LHCN-M2 (cell line): ENCODE measurements at regions not wholly inside any gene's neighbourhood (a gene's known extent, or its start where the extent isn't known, plus 50 kb on each side); places are given as distances from the start of the nearest gene placed in this dataset.
"Not testable (repeated sequence)": the region's sequence is repeated elsewhere in the genome, so short reads cannot be mapped to it uniquely, and the experiment has no call there.

ENCODE experiments used
- DNase-seq: peaks from one replicate; pipeline ENCODE4 v3.0.0-alpha.2; 2012; ENCODE audit warnings: low read depth

DNA sequence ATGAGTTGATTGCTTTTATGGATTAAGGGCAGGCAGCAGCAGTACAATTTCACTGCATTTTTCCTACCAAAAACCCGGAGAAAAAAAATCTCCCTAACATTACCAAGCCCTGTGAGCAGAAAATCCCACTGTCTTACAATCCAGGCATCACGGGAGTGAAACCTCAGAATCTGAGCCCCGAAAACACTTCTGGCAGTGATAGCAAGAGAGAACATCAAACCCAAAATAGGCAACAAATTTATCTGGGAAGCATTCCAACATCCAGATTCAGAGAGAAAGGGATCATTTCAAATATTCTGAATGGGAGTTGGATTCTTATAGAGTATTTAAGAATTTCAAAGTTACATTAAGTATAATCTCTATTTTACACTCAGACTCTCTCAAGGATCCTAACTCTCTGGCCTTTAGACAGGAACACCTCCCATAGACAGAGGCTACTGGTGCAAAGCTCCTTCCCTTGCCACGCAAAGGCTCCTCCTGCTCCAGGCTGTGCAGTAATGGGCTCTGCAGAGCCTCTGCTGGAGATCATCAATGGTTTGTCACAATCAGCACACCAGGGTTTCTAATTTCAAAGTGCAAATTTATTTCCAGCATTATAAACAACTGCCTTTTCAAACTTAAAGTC, 256.9 kb downstream of the PARM1 start:
- DNase-seq, result no peak

DNA sequence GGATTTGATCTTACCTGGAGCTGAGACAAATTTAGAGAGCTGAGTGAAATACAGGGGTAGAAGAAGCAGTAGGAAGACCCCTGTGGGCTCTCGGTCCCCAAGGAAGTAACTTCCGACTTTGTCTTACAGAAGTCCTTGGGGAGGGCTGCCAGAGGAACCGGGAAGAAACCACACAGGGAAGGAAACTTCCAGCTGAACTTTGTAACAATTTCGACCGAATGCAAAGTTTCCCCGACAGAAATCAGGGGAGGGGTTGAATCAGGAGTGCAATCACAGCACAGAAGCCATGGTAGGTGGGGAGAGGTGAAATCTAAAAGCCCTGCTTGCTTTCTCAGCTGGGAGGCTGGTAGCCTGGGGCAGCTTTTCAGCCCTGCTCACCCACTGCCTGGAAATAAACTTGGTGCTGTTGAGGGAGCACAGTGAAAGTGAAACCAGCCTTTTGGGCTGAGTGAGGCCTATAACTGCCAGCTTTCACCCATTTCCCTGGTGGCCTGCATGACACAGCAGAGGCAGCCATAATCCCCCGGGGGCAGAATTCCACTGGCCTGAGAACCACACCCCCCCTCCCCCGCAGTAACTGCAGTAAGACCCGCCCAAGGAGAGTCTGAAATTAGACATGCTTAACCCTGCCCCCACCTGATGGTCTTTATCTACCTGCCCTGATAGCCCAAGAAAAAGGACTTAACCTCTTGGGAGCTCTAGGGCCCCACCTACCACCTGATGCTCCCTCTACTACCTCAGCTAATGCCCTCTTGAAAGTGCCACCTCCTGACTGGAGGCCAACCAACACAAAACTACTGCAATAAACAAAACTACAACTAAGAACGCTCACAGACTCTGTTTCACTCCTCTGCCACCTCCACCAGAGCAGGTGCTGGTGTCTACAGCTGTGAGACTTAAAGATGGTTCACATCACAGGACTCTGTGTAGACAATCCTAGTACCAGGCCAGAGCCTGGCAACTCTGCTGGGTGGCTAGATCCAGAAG, 248.2 kb downstream of the PARM1 start:
- no peak for DNase-seq

DNA sequence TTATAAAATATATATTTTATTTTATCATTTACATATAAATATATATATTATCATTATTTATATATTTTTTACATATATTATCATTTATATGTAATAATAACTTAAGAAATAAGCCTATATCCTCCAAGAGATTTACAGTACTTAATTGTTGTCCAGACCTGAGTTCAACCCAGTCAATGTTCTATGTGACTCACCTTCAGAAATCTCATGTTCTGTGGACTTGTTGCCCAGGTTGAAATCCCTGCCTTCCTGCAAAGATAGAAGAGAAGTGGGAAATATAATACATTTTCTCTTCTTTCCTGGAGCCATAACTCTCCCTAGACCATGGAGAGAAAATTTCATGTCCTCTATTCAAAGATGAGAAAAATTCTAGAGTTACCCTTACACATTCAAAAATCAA, 247.3 kb downstream of the PARM1 start:
- DNase-seq, result no peak

GRCh38 chr4:75179510-75179909, 246.6 kb downstream of the PARM1 start:
- DNase-seq, result no peak

DNA sequence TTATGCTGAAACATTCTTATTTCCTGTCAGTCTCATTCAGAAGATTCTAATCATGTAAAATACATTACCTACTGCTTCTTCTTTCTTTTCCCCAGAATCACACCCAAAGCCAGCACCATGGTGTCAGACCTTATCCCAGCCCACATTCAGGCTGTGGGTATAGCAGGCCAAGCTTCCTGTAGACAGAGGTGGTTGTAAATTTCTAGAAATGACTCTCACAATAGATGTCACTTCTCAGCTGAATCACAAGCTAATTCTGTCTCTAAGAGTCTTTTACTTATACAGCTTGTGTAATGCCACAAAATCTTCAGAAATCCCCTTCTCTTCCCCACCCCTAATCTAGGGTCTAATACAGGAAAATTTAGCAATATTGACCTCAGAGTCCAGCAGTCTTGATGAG, 239.6 kb downstream of the PARM1 start:
- DNase-seq, result no peak

GRCh38 chr4:75169427-75169826, 236.5 kb downstream of the PARM1 start:
- DNase-seq, result no peak

GRCh38 chr4:75169020-75169419, 236.1 kb downstream of the PARM1 start:
- no peak for DNase-seq

GRCh38 chr4:75168548-75168947, 235.6 kb downstream of the PARM1 start:
- no peak for DNase-seq

DNA sequence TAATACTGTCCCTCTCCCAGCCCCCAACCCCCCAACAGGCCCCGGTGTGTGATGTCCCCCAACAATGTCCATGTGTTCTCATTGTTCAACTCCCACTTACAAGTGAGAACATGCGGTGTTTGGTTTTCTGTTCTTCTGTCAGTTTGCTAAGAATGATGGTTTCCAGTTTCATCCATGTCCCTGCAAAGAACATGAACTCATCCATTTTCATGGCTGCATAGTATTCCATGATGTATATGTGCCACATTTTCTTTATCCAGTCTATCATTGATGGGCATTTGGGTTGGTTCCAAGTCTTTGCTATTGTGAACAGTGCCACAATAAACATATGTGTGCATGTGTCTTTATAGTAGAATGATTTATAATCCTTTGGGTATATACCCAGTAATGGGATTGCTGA, 232.2 kb downstream of the PARM1 start:
- not testable (repeated sequence) for DNase-seq

DNA sequence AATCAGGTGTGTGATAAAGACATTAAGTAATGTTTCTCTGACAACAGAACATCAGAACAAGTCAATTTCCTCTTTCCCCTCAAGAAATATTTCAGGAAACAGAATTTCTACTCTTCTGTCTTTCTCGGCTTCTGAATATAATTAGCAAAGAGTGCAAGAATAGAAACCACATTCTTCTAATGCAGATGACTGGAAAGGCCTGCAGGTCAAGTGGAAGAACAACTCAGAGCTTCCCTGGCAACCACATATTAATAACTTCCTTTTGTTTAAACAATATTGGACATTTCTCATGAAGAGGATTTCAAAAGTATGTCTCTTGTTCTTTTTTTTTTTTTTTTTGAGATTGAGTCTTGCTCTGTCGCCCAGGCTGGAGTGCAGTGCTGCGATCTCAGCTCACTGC, 225.5 kb downstream of the PARM1 start:
- no peak for DNase-seq

- no peak for DNase-seq
Observed at GRCh38 chr4:75154994-75155393, 222.1 kb downstream of the PARM1 start.

- no peak for DNase-seq
Observed at GRCh38 chr4:75146223-75146622, 213.3 kb downstream of the PARM1 start.

- DNase-seq, result no peak
Observed at GRCh38 chr4:75144475-75144874, 211.6 kb downstream of the PARM1 start.

GRCh38 chr4:75142850-75143249, 209.9 kb downstream of the PARM1 start:
- peak; percentile 38 for DNase-seq

DNA sequence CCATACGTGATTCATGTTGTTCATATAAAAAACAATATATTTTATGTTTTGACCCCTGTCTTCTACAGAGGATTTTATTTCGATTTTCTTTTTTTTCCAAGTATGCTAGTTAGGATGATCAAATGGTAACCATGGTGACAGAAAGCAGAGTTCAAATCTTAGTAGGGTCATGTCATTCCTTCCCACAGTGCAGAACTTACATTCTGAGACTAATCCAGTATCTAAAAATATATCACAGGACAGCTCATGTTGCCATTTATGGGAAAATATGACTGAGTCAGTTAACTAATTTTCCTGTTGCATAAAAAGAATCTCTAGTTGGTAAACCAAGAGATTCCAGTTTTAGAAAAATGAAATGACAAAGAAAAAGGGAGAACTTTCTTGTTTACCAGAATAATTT, 209.5 kb downstream of the PARM1 start:
- peak; percentile 41 for DNase-seq

DNA sequence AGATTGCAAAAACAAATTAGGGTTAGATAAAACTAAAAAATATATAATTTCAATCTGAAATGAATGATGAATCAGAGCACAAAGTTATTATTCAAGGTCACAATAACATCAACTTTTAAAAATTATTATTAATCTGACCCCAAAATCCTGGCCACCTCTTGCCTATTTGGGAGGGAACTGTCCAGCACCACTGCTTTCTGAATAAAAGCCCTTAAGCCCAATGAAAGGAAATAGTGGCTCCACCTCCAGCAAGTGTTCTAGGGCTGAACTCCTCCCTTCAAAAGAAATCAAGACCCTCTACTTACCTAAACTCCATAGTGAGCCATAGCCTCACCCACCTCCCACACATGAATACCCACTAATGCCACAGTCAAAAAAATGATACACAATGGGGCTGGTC, 208.2 kb downstream of the PARM1 start:
- DNase-seq, result no peak

DNA sequence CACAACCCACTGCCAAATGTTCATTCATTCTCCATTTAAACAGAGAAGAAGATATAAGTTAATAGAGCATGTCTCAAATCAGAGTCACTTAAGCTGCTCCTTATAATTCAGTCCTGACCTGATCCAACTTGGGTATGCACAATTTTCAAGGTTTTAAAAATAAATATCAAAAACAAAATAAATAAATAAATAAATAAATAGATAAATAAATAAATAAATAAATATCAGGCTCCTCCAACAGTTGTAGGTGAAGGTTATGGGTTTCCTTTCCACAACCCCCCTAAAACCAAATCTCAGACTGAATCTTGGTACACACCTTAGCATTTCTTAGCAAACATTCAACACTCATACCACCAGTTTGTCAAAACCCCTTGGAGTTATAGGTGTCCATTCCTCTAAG, 204.4 kb downstream of the PARM1 start:
- no peak for DNase-seq

DNA sequence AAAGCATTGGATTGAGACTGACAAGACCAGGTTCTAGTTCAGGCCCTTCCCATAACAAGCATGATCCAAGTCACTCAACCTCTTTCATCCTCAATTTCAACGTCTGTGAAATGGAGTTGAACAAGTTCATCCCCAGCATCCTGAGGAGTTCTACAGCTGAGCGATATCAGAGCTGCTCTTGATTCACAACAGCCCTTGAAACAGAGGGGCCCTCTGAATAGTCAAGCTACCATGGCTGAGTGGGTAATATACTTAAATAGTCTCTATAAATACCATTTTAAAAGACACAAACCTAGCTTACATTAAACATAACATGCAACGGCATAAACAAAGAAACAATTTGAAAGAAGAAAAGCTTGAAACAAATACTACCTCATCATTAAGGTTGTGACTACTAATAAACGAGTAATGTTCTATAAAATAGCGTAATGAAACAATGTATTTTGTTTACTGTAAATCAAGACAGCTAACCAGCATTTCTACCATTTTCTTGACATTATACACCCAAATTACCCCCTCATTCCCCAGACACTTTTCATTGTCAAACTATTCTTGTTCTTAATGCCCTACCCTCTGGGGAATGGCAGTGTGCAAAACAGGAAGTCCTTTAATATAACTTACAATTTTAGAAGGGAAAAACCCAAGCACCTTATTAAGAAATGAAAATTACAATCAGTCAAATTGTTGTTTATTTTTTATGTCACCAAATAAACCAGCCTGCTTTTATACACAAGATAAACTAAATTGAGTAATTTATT, 202.3 kb downstream of the PARM1 start:
- no peak for DNase-seq

DNA sequence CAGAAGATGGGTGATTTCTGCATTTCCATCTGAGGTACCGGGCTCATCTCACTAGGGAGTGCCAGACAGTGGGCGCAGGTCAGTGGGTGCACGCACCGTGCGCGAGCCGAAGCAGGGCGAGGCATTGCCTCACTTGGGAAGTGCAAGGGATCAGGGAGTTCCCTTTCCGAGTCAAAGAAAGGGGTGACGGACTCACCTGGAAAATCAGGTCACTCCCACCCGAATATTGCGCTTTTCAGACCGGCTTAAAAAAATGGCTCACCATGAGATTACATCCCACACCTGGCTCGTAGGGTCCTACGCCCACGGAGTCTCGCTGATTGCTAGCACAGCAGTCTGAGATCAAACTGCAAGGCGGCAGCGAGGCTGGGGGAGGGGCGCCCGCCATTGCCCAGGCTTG, 194.0 kb downstream of the PARM1 start:
- not testable (repeated sequence) for DNase-seq

GRCh38 chr4:75126058-75126457, 193.1 kb downstream of the PARM1 start:
- no peak for DNase-seq

- DNase-seq, result no peak
Observed at GRCh38 chr4:75122424-75123014, 189.6 kb downstream of the PARM1 start.

DNA sequence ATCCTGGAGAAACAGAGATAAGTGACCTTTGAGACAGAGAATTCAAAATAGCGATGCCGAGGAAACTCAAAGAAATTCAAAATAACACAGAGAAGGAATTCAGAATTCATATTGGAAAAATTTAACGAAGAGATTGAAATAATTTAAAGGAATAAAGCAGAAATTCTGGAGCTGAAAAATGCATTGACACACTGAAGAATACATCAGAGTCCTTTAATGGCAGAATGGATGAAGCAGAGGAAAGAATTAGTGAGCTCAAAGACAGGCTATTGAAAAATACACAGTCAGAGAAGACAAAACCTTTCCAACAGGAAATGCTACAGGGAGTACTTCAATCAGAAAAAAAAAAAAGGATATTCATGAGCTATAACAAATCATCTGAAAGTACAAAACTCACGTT, 185.8 kb downstream of the PARM1 start:
- no peak for DNase-seq
